Activated T-helper 17 cell treated with anti-CD3 and anti-CD28 coated beads, Interleukin-2, amount 50 U/mL, for 72 hours (primary cell): ENCODE measurements at regions not wholly inside any gene's neighbourhood (a gene's known extent, or its start where the extent isn't known, plus 50 kb on each side); places are given as distances from the start of the nearest gene placed in this dataset.
"Not testable (repeated sequence)": the region's sequence is repeated elsewhere in the genome, so short reads cannot be mapped to it uniquely, and the experiment has no call there.

ENCODE experiments used
- ATAC-seq: fragments of 150-1000 bp; cut with Tn5 transposase; replicated peaks from 2 replicates; pipeline ENCODE4 v1.10.0; 2021; ENCODE audit warnings: mild to moderate bottlenecking, moderate library complexity
- H3K27ac Mint-ChIP-seq: one replicate; pipeline ENCODE4 v1.8.0; 2022; ENCODE audit warnings: mixed read lengths
- H3K27me3 Mint-ChIP-seq: one replicate; pipeline ENCODE4 v1.8.0; 2022; ENCODE audit warnings: mixed read lengths
- H3K36me3 Mint-ChIP-seq: one replicate; pipeline ENCODE4 v1.8.0; 2022; ENCODE audit warnings: low read depth, mild to moderate bottlenecking, mixed read lengths
- H3K4me1 Mint-ChIP-seq: one replicate; pipeline ENCODE4 v1.8.0; 2022; ENCODE audit warnings: mixed read lengths
- H3K4me3 Mint-ChIP-seq: one replicate; pipeline ENCODE4 v1.8.0; 2022; ENCODE audit warnings: mild to moderate bottlenecking, mixed read lengths
- H3K9me3 Mint-ChIP-seq: one replicate; pipeline ENCODE4 v1.8.0; 2022; ENCODE audit warnings: mixed read lengths

- Mint-ChIP-seq H3K4me1 (peaks cover 4% of the 10 kb centered on the region), H3K27me3 (no peaks in the 10 kb centered on the region), H3K9me3 (peaks cover 7% of the 10 kb centered on the region), H3K27ac (no peak overlapping the region), H3K4me3 (no peak overlapping the region), H3K36me3 (no peaks in the 10 kb centered on the region)
- no peak for ATAC-seq
These were observed 68.0 kb upstream of the PTGFRN start for GRCh38 chr1:116841569-116842344.

- Mint-ChIP-seq H3K4me3 (no peak overlapping the region), H3K9me3 (peaks cover 4% of the 10 kb centered on the region), H3K36me3 (no peaks in the 10 kb centered on the region), H3K27me3 (no peaks in the 10 kb centered on the region), H3K27ac (no peak overlapping the region), H3K4me1 (peaks cover 4% of the 10 kb centered on the region)
- ATAC-seq, result no peak
These were observed 67.1 kb upstream of the PTGFRN start for GRCh38 chr1:116842654-116843053.

- H3K27ac Mint-ChIP-seq, result no peak overlapping the region
- H3K9me3 Mint-ChIP-seq, result peaks cover 4% of the 10 kb centered on the region
- H3K4me3 Mint-ChIP-seq, result no peak overlapping the region
- H3K4me1 Mint-ChIP-seq, result peaks cover 10% of the 10 kb centered on the region
- no peaks in the 10 kb centered on the region for H3K36me3 Mint-ChIP-seq
- ATAC-seq, result no peak
- H3K27me3 Mint-ChIP-seq, result no peaks in the 10 kb centered on the region
These were observed 64.9 kb upstream of the PTGFRN start for GRCh38 chr1:116844775-116845174.

- no peaks in the 10 kb centered on the region for H3K27me3 Mint-ChIP-seq
- H3K36me3 Mint-ChIP-seq, result no peaks in the 10 kb centered on the region
- no peak overlapping the region for H3K4me3 Mint-ChIP-seq
- no peak for ATAC-seq
- H3K4me1 Mint-ChIP-seq, result peaks cover 13% of the 10 kb centered on the region
- no peak overlapping the region for H3K27ac Mint-ChIP-seq
- H3K9me3 Mint-ChIP-seq, result peaks cover 4% of the 10 kb centered on the region
These were observed 62.5 kb upstream of the PTGFRN start for GRCh38 chr1:116847190-116847589.

GRCh38 chr1:116847688-116848531 is 61.8 kb upstream of the PTGFRN start:
- Mint-ChIP-seq H3K36me3 (no peaks in the 10 kb centered on the region), H3K9me3 (peaks cover 4% of the 10 kb centered on the region), H3K27me3 (no peaks in the 10 kb centered on the region), H3K4me3 (peak overlapping the region; percentile 43), H3K4me1 (peaks cover 13% of the 10 kb centered on the region), H3K27ac (peak overlapping the region; percentile 22)
- ATAC-seq, result peak; percentile 99

GRCh38 chr1:116850436-116850835 is 59.3 kb upstream of the PTGFRN start:
- no peak overlapping the region for H3K4me3 Mint-ChIP-seq
- no peaks in the 10 kb centered on the region for H3K27me3 Mint-ChIP-seq
- H3K4me1 Mint-ChIP-seq, result peaks cover 31% of the 10 kb centered on the region
- no peak for ATAC-seq
- no peaks in the 10 kb centered on the region for H3K36me3 Mint-ChIP-seq
- H3K27ac Mint-ChIP-seq, result no peak overlapping the region
- no peaks in the 10 kb centered on the region for H3K9me3 Mint-ChIP-seq

GRCh38 chr1:116851189-116851588 is 58.5 kb upstream of the PTGFRN start:
- ATAC-seq, H3K9me3 Mint-ChIP-seq, H3K36me3 Mint-ChIP-seq, H3K27me3 Mint-ChIP-seq, H3K27ac Mint-ChIP-seq, H3K4me3 Mint-ChIP-seq: not testable (repeated sequence)
- H3K4me1 Mint-ChIP-seq, result peaks cover 29% of the 10 kb centered on the region

- ATAC-seq, result no peak
- Mint-ChIP-seq H3K9me3 (no peaks in the 10 kb centered on the region), H3K4me1 (peaks cover 28% of the 10 kb centered on the region), H3K27ac (no peak overlapping the region), H3K27me3 (no peaks in the 10 kb centered on the region), H3K4me3 (no peak overlapping the region), H3K36me3 (no peaks in the 10 kb centered on the region)
These were observed 57.9 kb upstream of the PTGFRN start for GRCh38 chr1:116851846-116852245.

GRCh38 chr1:116852367-116852766 is 57.3 kb upstream of the PTGFRN start:
- H3K27ac Mint-ChIP-seq, result no peak overlapping the region
- ATAC-seq, result no peak
- no peaks in the 10 kb centered on the region for H3K36me3 Mint-ChIP-seq
- no peaks in the 10 kb centered on the region for H3K27me3 Mint-ChIP-seq
- H3K9me3 Mint-ChIP-seq, result no peaks in the 10 kb centered on the region
- no peak overlapping the region for H3K4me3 Mint-ChIP-seq
- peaks cover 28% of the 10 kb centered on the region for H3K4me1 Mint-ChIP-seq

GRCh38 chr1:116852910-116853309 is 56.8 kb upstream of the PTGFRN start:
- Mint-ChIP-seq H3K4me3 (no peak overlapping the region), H3K9me3 (no peaks in the 10 kb centered on the region), H3K27ac (no peak overlapping the region), H3K36me3 (no peaks in the 10 kb centered on the region), H3K27me3 (no peaks in the 10 kb centered on the region), H3K4me1 (peaks cover 28% of the 10 kb centered on the region)
- ATAC-seq, result no peak

GRCh38 chr1:116853680-116854402 is 55.9 kb upstream of the PTGFRN start:
- Mint-ChIP-seq H3K4me3 (peak overlapping the region; percentile 50), H3K36me3 (no peaks in the 10 kb centered on the region), H3K4me1 (peaks cover 28% of the 10 kb centered on the region), H3K27me3 (no peaks in the 10 kb centered on the region), H3K9me3 (no peaks in the 10 kb centered on the region), H3K27ac (peak overlapping the region; percentile 76)
- ATAC-seq, result peak; percentile 97

GRCh38 chr1:116854403-116854690 is 55.4 kb upstream of the PTGFRN start:
- Mint-ChIP-seq H3K9me3 (no peaks in the 10 kb centered on the region), H3K4me3 (peak overlapping the region; percentile 50), H3K27me3 (no peaks in the 10 kb centered on the region), H3K36me3 (no peaks in the 10 kb centered on the region), H3K4me1 (peaks cover 24% of the 10 kb centered on the region), H3K27ac (peak overlapping the region; percentile 76)
- ATAC-seq, result no peak

GRCh38 chr1:116854716-116855115 is 55.0 kb upstream of the PTGFRN start:
- Mint-ChIP-seq H3K9me3 (no peaks in the 10 kb centered on the region), H3K27ac (peak overlapping the region; percentile 76), H3K4me3 (peak overlapping the region; percentile 50), H3K4me1 (peaks cover 22% of the 10 kb centered on the region), H3K27me3 (no peaks in the 10 kb centered on the region), H3K36me3 (no peaks in the 10 kb centered on the region)
- no peak for ATAC-seq

GRCh38 chr1:116855191-116855619 is 54.5 kb upstream of the PTGFRN start:
- Mint-ChIP-seq H3K27ac (peak overlapping the region; percentile 76), H3K9me3 (no peaks in the 10 kb centered on the region), H3K27me3 (no peaks in the 10 kb centered on the region), H3K4me1 (peaks cover 18% of the 10 kb centered on the region), H3K36me3 (no peaks in the 10 kb centered on the region), H3K4me3 (peak overlapping the region; percentile 50)
- no peak for ATAC-seq
